ENCODE measurements at regions not wholly inside any gene's neighbourhood (a gene's known extent, or its start where the extent isn't known, plus 50 kb on each side); places are given as distances from the start of the nearest gene placed in this dataset.
"Not testable (repeated sequence)": the region's sequence is repeated elsewhere in the genome, so short reads cannot be mapped to it uniquely, and the experiment has no call there.

GRCh38 chr12:105487963-105488362, 157.5 kb downstream of the C12orf75 start:
- Histone ChIP-seq H3K4me3 (no peak overlapping the region), H3K4me1 (no peaks in the 10 kb centered on the region), H3K36me3 (no peaks in the 10 kb centered on the region), H3K27ac (no peak overlapping the region), H3K9me3 (no peaks in the 10 kb centered on the region), H3K27me3 (no peaks in the 10 kb centered on the region)
- intact Hi-C loops (cut with DNase I): no loop called here
- DNase-seq (ENCODE audit: extremely low spot score in 2 of 2): no peak
- TF ChIP-seq POLR2AphosphoS5 (IDR thresholded peaks at IDR 0.05; ENCODE audit: insufficient read depth in 1 of 2, low read depth in 1 of 2) (no peak), POLR2A (IDR thresholded peaks at IDR 0.05) (no peak)

DNA sequence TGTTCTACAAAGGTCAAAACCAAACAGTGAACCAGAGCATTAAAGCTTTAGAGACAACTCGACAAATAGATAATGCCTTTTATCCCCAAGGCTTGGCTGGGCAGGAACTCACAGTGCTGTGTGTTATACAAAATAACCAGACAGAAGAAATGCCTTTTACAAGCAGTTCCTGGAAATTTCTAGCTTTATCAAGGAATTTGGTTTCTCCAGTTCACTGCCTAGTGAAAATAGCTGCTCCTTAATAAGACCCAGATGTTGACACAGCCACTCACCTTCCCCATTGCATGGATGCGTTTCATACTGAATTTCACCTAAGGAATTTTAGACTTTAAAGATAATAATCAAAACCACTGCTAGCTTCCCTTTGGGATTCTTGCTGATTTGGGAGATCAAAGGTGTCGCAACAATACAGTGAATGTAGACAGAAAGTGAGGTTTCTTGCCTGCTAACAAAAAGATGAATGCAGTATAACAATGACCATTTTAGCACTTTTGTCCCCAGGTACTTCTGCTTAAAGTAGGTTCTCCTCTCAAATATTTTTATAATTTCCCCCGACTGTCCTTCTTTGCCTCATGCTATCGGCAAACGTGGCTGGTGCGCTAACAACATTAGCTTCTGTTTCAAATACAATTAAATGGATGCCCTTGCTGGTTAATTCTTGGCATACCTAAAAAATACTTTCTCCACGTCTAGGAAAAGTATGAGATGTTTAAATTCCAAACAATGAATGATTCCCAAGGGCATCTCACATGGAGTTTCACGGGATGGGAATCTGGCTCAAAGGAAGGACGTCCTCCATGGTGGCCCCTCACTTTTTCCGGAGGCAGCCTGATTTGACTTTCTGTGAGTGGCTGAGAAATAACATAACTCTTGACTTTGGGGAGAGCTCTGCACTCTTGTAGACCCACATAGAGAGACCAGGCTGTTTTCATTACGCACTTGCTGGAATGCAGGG, 162.4 kb downstream of the C12orf75 start:
- TF ChIP-seq POLR2AphosphoS5 (IDR thresholded peaks at IDR 0.05; ENCODE audit: insufficient read depth in 1 of 2, low read depth in 1 of 2): no peak
- TF ChIP-seq, protein P1, sequence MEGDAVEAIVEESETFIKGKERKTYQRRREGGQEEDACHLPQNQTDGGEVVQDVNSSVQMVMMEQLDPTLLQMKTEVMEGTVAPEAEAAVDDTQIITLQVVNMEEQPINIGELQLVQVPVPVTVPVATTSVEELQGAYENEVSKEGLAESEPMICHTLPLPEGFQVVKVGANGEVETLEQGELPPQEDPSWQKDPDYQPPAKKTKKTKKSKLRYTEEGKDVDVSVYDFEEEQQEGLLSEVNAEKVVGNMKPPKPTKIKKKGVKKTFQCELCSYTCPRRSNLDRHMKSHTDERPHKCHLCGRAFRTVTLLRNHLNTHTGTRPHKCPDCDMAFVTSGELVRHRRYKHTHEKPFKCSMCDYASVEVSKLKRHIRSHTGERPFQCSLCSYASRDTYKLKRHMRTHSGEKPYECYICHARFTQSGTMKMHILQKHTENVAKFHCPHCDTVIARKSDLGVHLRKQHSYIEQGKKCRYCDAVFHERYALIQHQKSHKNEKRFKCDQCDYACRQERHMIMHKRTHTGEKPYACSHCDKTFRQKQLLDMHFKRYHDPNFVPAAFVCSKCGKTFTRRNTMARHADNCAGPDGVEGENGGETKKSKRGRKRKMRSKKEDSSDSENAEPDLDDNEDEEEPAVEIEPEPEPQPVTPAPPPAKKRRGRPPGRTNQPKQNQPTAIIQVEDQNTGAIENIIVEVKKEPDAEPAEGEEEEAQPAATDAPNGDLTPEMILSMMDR (IDR thresholded peaks at IDR 0.05): no peak
- no peak for TF ChIP-seq POLR2A (IDR thresholded peaks at IDR 0.05)
- no peak for DNase-seq (ENCODE audit: extremely low spot score in 2 of 2)
- no peak overlapping the region for H3K27ac ChIP-seq
- intact Hi-C loops (cut with DNase I): no loop called here
- no peaks in the 10 kb centered on the region for H3K9me3 ChIP-seq
- no peaks in the 10 kb centered on the region for H3K27me3 ChIP-seq
- no peak overlapping the region for H3K4me3 ChIP-seq
- H3K36me3 ChIP-seq: no peaks in the 10 kb centered on the region
- H3K4me1 ChIP-seq: no peaks in the 10 kb centered on the region

GRCh38 chr12:105499205-105499604, 168.7 kb downstream of the C12orf75 start:
- no peak overlapping the region for H3K27ac ChIP-seq
- DNase-seq (ENCODE audit: extremely low spot score in 2 of 2): no peak

GRCh38 chr12:105500676-105501075, 170.2 kb downstream of the C12orf75 start:
- H3K4me1 ChIP-seq; H3K27me3 ChIP-seq; intact Hi-C loops (cut with DNase I); H3K36me3 ChIP-seq; DNase-seq (ENCODE audit: extremely low spot score in 2 of 2); H3K9me3 ChIP-seq; H3K4me3 ChIP-seq; H3K27ac ChIP-seq: not testable (repeated sequence)

More at GRCh38 chr12:105499205-105499604, 168.7 kb downstream of the C12orf75 start:
- H3K36me3 ChIP-seq: no peaks in the 10 kb centered on the region
- TF ChIP-seq POLR2AphosphoS5 (IDR thresholded peaks at IDR 0.05; ENCODE audit: insufficient read depth in 1 of 2, low read depth in 1 of 2): no peak
- intact Hi-C loops (cut with DNase I): no loop called here
- H3K4me3 ChIP-seq: no peak overlapping the region
- no peaks in the 10 kb centered on the region for H3K4me1 ChIP-seq
- no peaks in the 10 kb centered on the region for H3K27me3 ChIP-seq
- H3K9me3 ChIP-seq: no peaks in the 10 kb centered on the region

- Histone ChIP-seq H3K27ac (no peak overlapping the region), H3K9me3 (no peaks in the 10 kb centered on the region), H3K36me3 (no peaks in the 10 kb centered on the region), H3K4me3 (no peak overlapping the region), H3K4me1 (no peaks in the 10 kb centered on the region), H3K27me3 (no peaks in the 10 kb centered on the region)
- intact Hi-C loops (cut with DNase I): no loop called here
- TF ChIP-seq, protein P1 (IDR thresholded peaks at IDR 0.05): no peak
- no peak for DNase-seq (ENCODE audit: extremely low spot score in 2 of 2)
Measured at GRCh38 chr12:105502426-105502930, 172.0 kb downstream of the C12orf75 start.

DNA sequence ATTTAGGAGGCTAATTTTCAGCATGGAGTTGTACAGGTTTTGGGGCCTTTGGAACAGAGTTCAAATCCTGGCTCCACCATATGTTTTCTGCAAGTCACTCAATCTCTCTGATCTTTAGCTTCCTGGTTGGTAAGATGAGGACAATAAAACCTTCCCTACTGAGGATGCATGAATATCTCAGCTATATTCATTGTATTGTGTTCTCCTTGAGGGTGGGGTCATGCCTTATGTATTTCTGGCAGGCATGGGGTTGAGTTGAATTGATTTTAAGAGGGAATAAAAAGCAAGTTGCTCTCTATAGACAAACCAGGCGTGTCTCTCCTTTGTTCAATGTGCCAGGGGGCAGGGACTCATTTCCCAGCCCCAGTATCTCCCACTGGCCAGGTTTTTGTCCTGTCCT, 173.1 kb downstream of the C12orf75 start:
- DNase-seq (ENCODE audit: extremely low spot score in 2 of 2): no peak
- intact Hi-C loops (cut with DNase I): no loop called here

More for the DNA sequence above, 173.1 kb downstream of the C12orf75 start:
- H3K4me1 ChIP-seq: no peaks in the 10 kb centered on the region
- H3K36me3 ChIP-seq: no peaks in the 10 kb centered on the region
- TF ChIP-seq POLR2A (IDR thresholded peaks at IDR 0.05) (no peak), POLR2AphosphoS5 (IDR thresholded peaks at IDR 0.05; ENCODE audit: insufficient read depth in 1 of 2, low read depth in 1 of 2) (no peak)
- TF ChIP-seq, protein P1 (IDR thresholded peaks at IDR 0.05): no peak
- no peak overlapping the region for H3K27ac ChIP-seq
- H3K4me3 ChIP-seq: no peak overlapping the region
- H3K9me3 ChIP-seq: no peaks in the 10 kb centered on the region
- no peaks in the 10 kb centered on the region for H3K27me3 ChIP-seq
